Neuronal stem cell (in vitro differentiated cells): ENCODE measurements at regions not wholly inside any gene's neighbourhood (a gene's known extent, or its start where the extent isn't known, plus 50 kb on each side); places are given as distances from the start of the nearest gene placed in this dataset.
"Not testable (repeated sequence)": the region's sequence is repeated elsewhere in the genome, so short reads cannot be mapped to it uniquely, and the experiment has no call there.

ENCODE experiments used
- DNase-seq: peaks from one replicate; pipeline ENCODE4 v3.0.0-alpha.2; 2013; ENCODE audit warnings: low spot score
- H2AFZ ChIP-seq: one replicate; pipeline ENCODE4 v1.6.1; 2013; ENCODE audit warnings: mild to moderate bottlenecking, low read length, inconsistent platforms
- H2AK5ac ChIP-seq: 2 replicates; pipeline ENCODE4 v1.6.1; 2013; ENCODE audit warnings: low read depth, mild to moderate bottlenecking, inconsistent platforms, low read length, moderate library complexity, mixed read lengths
- H2BK120ac ChIP-seq: 2 replicates; pipeline ENCODE4 v1.6.1; 2013; ENCODE audit warnings: low read depth, mild to moderate bottlenecking, inconsistent platforms, low read length, moderate library complexity, mixed read lengths
- H2BK12ac ChIP-seq: one replicate; pipeline ENCODE4 v1.6.1; 2013; ENCODE audit warnings: low read length, inconsistent platforms
- H2BK15ac ChIP-seq: 2 replicates; pipeline ENCODE4 v1.6.1; 2013; ENCODE audit warnings: mild to moderate bottlenecking, low read length, inconsistent platforms, mixed read lengths
- H2BK5ac ChIP-seq: one replicate; pipeline ENCODE4 v1.6.1; 2013; ENCODE audit warnings: inconsistent platforms, mild to moderate bottlenecking, low read length, moderate library complexity
- H3K14ac ChIP-seq: one replicate; pipeline ENCODE4 v1.6.1; 2013; ENCODE audit warnings: low read length, inconsistent platforms
- H3K18ac ChIP-seq: 2 replicates; pipeline ENCODE4 v1.6.1; 2013; ENCODE audit warnings: low read length, inconsistent platforms
- H3K23ac ChIP-seq: 2 replicates; pipeline ENCODE4 v1.6.1; 2013; ENCODE audit warnings: low read depth, mild to moderate bottlenecking, mixed read lengths, low read length, inconsistent platforms; ENCODE audit not compliant: poor library complexity
- H3K27ac ChIP-seq: replicated peaks from 3 replicates; pipeline ENCODE4 v1.5.1; 2013; ENCODE audit warnings: low read length, inconsistent platforms
- H3K27me3 ChIP-seq, 3 experiments: 2 replicates each; pipeline ENCODE4 v1.6.1; 2013; ENCODE audit warnings: low read length in 3 of 3, mild to moderate bottlenecking in 2 of 3, inconsistent platforms in 1 of 3, low read depth in 1 of 3, mixed read lengths in 1 of 3, moderate library complexity in 1 of 3; ENCODE audit not compliant: control insufficient read depth in 3 of 3, insufficient read depth in 3 of 3
- H3K36me3 ChIP-seq, 2 donors: replicated peaks in 1 of 2; 2 replicates each; pipeline ENCODE4 v1.6.1; 2013; ENCODE audit warnings: low read length in 2 of 2; ENCODE audit not compliant: control insufficient read depth in 2 of 2, insufficient read depth in 2 of 2
- H3K4ac ChIP-seq: 2 replicates; pipeline ENCODE4 v1.6.1; 2013; ENCODE audit warnings: inconsistent platforms, mild to moderate bottlenecking, low read length, moderate library complexity
- H3K4me1 ChIP-seq, 2 donors: 1 replicate in 1 of 2; 2 replicates in 1 of 2; pipeline ENCODE4 v1.6.1; 2013; ENCODE audit warnings: low read length in 2 of 2, low read depth in 1 of 2; ENCODE audit not compliant: control insufficient read depth in 2 of 2, insufficient read depth in 1 of 2
- H3K4me2 ChIP-seq: one replicate; pipeline ENCODE4 v1.6.1; 2013; ENCODE audit warnings: mild to moderate bottlenecking, low read length, inconsistent platforms; ENCODE audit not compliant: insufficient read depth, poor library complexity, severe bottlenecking
- H3K4me3 ChIP-seq, 2 donors: 2 replicates each; pipeline ENCODE4 v1.5.1; 2013; ENCODE audit warnings: low read length in 2 of 2, mild to moderate bottlenecking in 2 of 2, inconsistent platforms in 1 of 2, moderate library complexity in 1 of 2
- H3K79me1 ChIP-seq: one replicate; pipeline ENCODE4 v1.6.1; 2013; ENCODE audit warnings: low read depth, mild to moderate bottlenecking, inconsistent platforms, low read length, moderate library complexity
- H3K9ac ChIP-seq: one replicate; pipeline ENCODE4 v1.6.1; 2013; ENCODE audit warnings: mild to moderate bottlenecking, low read depth, low read length, inconsistent platforms; ENCODE audit not compliant: poor library complexity
- H3K9me3 ChIP-seq, 2 donors: replicated peaks in 1 of 2; 2 replicates each; pipeline versions ENCODE3 to v1.6.1; 2013; ENCODE audit warnings: low read length in 2 of 2, mild to moderate bottlenecking in 2 of 2, inconsistent platforms in 1 of 2, low read depth in 1 of 2, mixed read lengths in 1 of 2, moderate library complexity in 1 of 2; ENCODE audit not compliant: control insufficient read depth in 2 of 2, insufficient read depth in 1 of 2
- H4K8ac ChIP-seq: one replicate; pipeline ENCODE4 v1.6.1; 2013; ENCODE audit warnings: low read depth, mild to moderate bottlenecking, inconsistent platforms, low read length, moderate library complexity
- H4K91ac ChIP-seq: one replicate; pipeline ENCODE4 v1.6.1; 2013; ENCODE audit warnings: low read length, low read depth, mild to moderate bottlenecking, inconsistent platforms; ENCODE audit not compliant: poor library complexity
- WGBS, 2 donors: extraction: QIAGEN DNeasy Blood & Tissue Kit; methylation state at CpG; one replicate each; pipeline ENCODE4 v1.1.7; 2013; ENCODE audit warnings: missing lambda C conversion rate in 2 of 2, mixed read lengths in 1 of 2; ENCODE audit not compliant: insufficient read length in 2 of 2, insufficient replicate concordance in 1 of 2; ENCODE audit errors: extremely low coverage in 2 of 2; 5-methylcytosine and 5-hydroxymethylcytosine counted together

- H4K8ac ChIP-seq: no peak overlapping the region
- no peak overlapping the region for H2AK5ac ChIP-seq
- H2BK5ac ChIP-seq: no peak overlapping the region
- H3K4me2 ChIP-seq: no peak overlapping the region
- no peaks in the 10 kb centered on the region for H3K79me1 ChIP-seq
- no peak overlapping the region for H3K18ac ChIP-seq
- H2AFZ ChIP-seq: no peak overlapping the region
- no peak for DNase-seq
- H4K91ac ChIP-seq: no peak overlapping the region
- H3K4ac ChIP-seq: no peak overlapping the region
- H3K23ac ChIP-seq: no peak overlapping the region
- no peak overlapping the region for H2BK15ac ChIP-seq
- no CpG with 5 or more reads among the region's 4 CpGs for WGBS, 2 donors
- H3K27me3 ChIP-seq: no peaks in the 10 kb centered on the region
- no peak overlapping the region for H2BK120ac ChIP-seq
- H3K4me1 ChIP-seq: no peaks in the 10 kb centered on the region
- no peak overlapping the region for H3K27ac ChIP-seq
- H2BK12ac ChIP-seq: no peak overlapping the region
- no peak overlapping the region for H3K4me3 ChIP-seq
- no peak overlapping the region for H3K14ac ChIP-seq
- H3K9me3 ChIP-seq: peaks cover 0 to 2% of the 10 kb centered on the region in 2 donors
- no peak overlapping the region for H3K9ac ChIP-seq
- H3K36me3 ChIP-seq: no peaks in the 10 kb centered on the region
These were observed 175.8 kb upstream of the ZSWIM2 start for GRCh38 chr2:187024739-187025138.

- not testable (repeated sequence) for H3K4ac ChIP-seq, H3K27ac ChIP-seq, H3K27me3 ChIP-seq, H3K4me2 ChIP-seq, H3K9ac ChIP-seq, H3K4me3 ChIP-seq, H4K91ac ChIP-seq, H3K23ac ChIP-seq, H3K9me3 ChIP-seq, H2BK120ac ChIP-seq, H3K18ac ChIP-seq, H3K14ac ChIP-seq, H2BK5ac ChIP-seq, H4K8ac ChIP-seq, H2BK15ac ChIP-seq, H3K79me1 ChIP-seq, DNase-seq, H2AK5ac ChIP-seq, H2AFZ ChIP-seq, H2BK12ac ChIP-seq, H3K4me1 ChIP-seq, H3K36me3 ChIP-seq
- no CpG with 5 or more reads among the region's 4 CpGs for WGBS, 2 donors
These were observed 175.0 kb upstream of the ZSWIM2 start for GRCh38 chr2:187023996-187024395.

DNA sequence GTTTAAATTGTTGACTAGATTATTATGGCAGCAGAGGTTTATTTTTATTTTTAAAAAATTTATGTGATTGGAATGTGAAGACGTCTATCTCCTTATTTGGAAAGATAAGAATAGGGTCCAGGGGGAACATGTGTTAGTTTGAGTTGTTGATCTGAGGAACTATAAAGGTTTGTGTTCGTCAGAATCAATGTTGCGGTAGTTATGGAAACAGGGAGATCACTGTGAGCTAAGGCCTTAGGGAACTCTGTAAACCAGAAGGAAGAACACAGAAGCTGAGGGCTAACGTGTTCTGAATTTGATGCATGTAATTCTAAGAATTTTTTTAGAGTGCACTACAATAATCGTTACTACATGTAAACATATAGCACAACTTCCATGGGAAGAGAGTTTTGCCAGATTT lies 168.5 kb upstream of the ZSWIM2 start:
- no peaks in the 10 kb centered on the region for H3K79me1 ChIP-seq

DNA sequence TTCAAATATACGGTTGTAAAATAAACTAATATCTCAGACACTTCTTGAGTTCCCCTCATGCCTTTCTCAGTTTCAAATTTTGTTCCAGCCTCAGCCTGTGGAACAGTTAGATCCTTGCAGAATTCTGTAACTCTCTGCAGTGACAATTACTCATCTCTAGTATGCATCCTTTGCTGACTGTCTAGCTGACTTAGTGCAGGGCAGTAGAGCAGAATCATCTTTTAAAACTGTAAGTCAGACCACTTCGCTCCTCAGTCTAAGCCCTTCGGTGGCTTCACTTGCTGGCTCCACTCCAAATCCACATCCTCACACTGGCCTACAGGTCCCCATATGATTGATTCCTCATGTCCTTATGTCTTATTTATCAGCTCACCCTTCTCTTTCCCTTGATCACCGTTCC lies 164.1 kb upstream of the ZSWIM2 start:
- no peaks in the 10 kb centered on the region for H3K36me3 ChIP-seq
- no peak overlapping the region for H3K4me2 ChIP-seq
- H3K79me1 ChIP-seq: no peaks in the 10 kb centered on the region
- H4K8ac ChIP-seq: no peak overlapping the region
- no peak overlapping the region for H2BK120ac ChIP-seq
- no CpG with 5 or more reads among the region's 4 CpGs for WGBS, 2 donors
- no peak overlapping the region for H3K27ac ChIP-seq
- no peak overlapping the region for H3K4ac ChIP-seq
- H3K14ac ChIP-seq: no peak overlapping the region
- no peak overlapping the region for H3K23ac ChIP-seq
- H2BK5ac ChIP-seq: no peak overlapping the region
- H2AK5ac ChIP-seq: no peak overlapping the region
- no peak overlapping the region for H2BK12ac ChIP-seq
- H3K9me3 ChIP-seq: no peaks in the 10 kb centered on the region
- no peak overlapping the region for H3K9ac ChIP-seq
- H2BK15ac ChIP-seq: no peak overlapping the region
- no peak overlapping the region for H2AFZ ChIP-seq
- H3K4me3 ChIP-seq: no peak overlapping the region
- no peaks in the 10 kb centered on the region for H3K27me3 ChIP-seq
- DNase-seq: no peak
- no peak overlapping the region for H3K18ac ChIP-seq
- no peak overlapping the region for H4K91ac ChIP-seq
- H3K4me1 ChIP-seq: no peaks in the 10 kb centered on the region

More for the DNA sequence above, 168.5 kb upstream of the ZSWIM2 start:
- no peak for DNase-seq
- Histone ChIP-seq H2BK12ac (no peak overlapping the region), H2AK5ac (no peak overlapping the region), H3K36me3 (no peaks in the 10 kb centered on the region), H3K23ac (no peak overlapping the region), H3K4me1 (no peaks in the 10 kb centered on the region), H3K27ac (no peak overlapping the region), H2BK15ac (no peak overlapping the region), H3K4me3 (no peak overlapping the region), H3K27me3 (no peaks in the 10 kb centered on the region), H3K18ac (no peak overlapping the region), H3K4me2 (no peak overlapping the region), H2BK5ac (no peak overlapping the region), H2AFZ (no peak overlapping the region), H4K8ac (no peak overlapping the region), H4K91ac (no peak overlapping the region), H3K9me3 (no peaks in the 10 kb centered on the region), H2BK120ac (no peak overlapping the region), H3K9ac (no peak overlapping the region), H3K4ac (no peak overlapping the region), H3K14ac (no peak overlapping the region)
- WGBS, 2 donors: 100% methylated on average over 1 of the region's 5 CpGs; no CpG with 5 or more reads in 1 of the 2 donors
